ENCODE measurements at regions not wholly inside any gene's neighbourhood (a gene's known extent, or its start where the extent isn't known, plus 50 kb on each side); places are given as distances from the start of the nearest gene placed in this dataset.

GRCh38 chr21:15172963-15173362 lies 108.2 kb upstream of the NRIP1 start:
- no peak for FAIRE-seq
- TF ChIP-seq SPI1 (IDR thresholded peaks at IDR 0.05; ENCODE audit: low read depth, low read length) (no peak), POLR2AphosphoS5 (IDR thresholded peaks at IDR 0.05; ENCODE audit: low read depth, low read length) (no peak), TAF1 (IDR thresholded peaks at IDR 0.05; ENCODE audit: low read depth, low read length) (no peak), POU2F2 (IDR thresholded peaks at IDR 0.05; ENCODE audit: low read depth, low read length) (no peak), PAX5 (IDR thresholded peaks at IDR 0.05; ENCODE audit: insufficient read depth, low read length, severe bottlenecking) (no peak), POLR2A (IDR thresholded peaks at IDR 0.05; ENCODE audit: low read depth, low read length) (no peak)
- DNase-seq (ENCODE audit: insufficient read length, low spot score), result no peak

- DNase-seq (ENCODE audit: insufficient read length, low spot score) (no peak), FAIRE-seq (no peak)
Observed at GRCh38 chr21:15174923-15175322, 110.1 kb upstream of the NRIP1 start.

GRCh38 chr21:15182731-15183130 lies 117.9 kb upstream of the NRIP1 start:
- FAIRE-seq (no peak), DNase-seq (ENCODE audit: insufficient read length, low spot score) (no peak)

More at GRCh38 chr21:15174923-15175322, 110.1 kb upstream of the NRIP1 start:
- TF ChIP-seq TAF1 (IDR thresholded peaks at IDR 0.05; ENCODE audit: low read depth, low read length) (no peak), POLR2AphosphoS5 (IDR thresholded peaks at IDR 0.05; ENCODE audit: low read depth, low read length) (no peak), PAX5 (IDR thresholded peaks at IDR 0.05; ENCODE audit: insufficient read depth, low read length, severe bottlenecking) (no peak), POU2F2 (IDR thresholded peaks at IDR 0.05; ENCODE audit: low read depth, low read length) (no peak), SPI1 (IDR thresholded peaks at IDR 0.05; ENCODE audit: low read depth, low read length) (no peak), POLR2A (IDR thresholded peaks at IDR 0.05; ENCODE audit: low read depth, low read length) (no peak)

GRCh38 chr21:15183813-15184257 lies 119.0 kb upstream of the NRIP1 start:
- FAIRE-seq (no peak), DNase-seq (ENCODE audit: insufficient read length, low spot score) (no peak)
- no peak for TF ChIP-seq POLR2A (IDR thresholded peaks at IDR 0.05; ENCODE audit: low read depth, low read length)
- no peak for TF ChIP-seq PAX5 (IDR thresholded peaks at IDR 0.05; ENCODE audit: insufficient read depth, low read length, severe bottlenecking)
- TF ChIP-seq TAF1 (IDR thresholded peaks at IDR 0.05; ENCODE audit: low read depth, low read length), result no peak
- TF ChIP-seq POU2F2 (IDR thresholded peaks at IDR 0.05; ENCODE audit: low read depth, low read length), result no peak
- no peak for TF ChIP-seq SPI1 (IDR thresholded peaks at IDR 0.05; ENCODE audit: low read depth, low read length)
- TF ChIP-seq POLR2AphosphoS5 (IDR thresholded peaks at IDR 0.05; ENCODE audit: low read depth, low read length), result no peak

More at GRCh38 chr21:15182731-15183130, 117.9 kb upstream of the NRIP1 start:
- no peak for TF ChIP-seq TAF1 (IDR thresholded peaks at IDR 0.05; ENCODE audit: low read depth, low read length)

GRCh38 chr21:15190412-15190811 lies 125.6 kb upstream of the NRIP1 start:
- DNase-seq (ENCODE audit: insufficient read length, low spot score) (no peak), FAIRE-seq (no peak)
- TF ChIP-seq POLR2A (IDR thresholded peaks at IDR 0.05; ENCODE audit: low read depth, low read length) (no peak), SPI1 (IDR thresholded peaks at IDR 0.05; ENCODE audit: low read depth, low read length) (no peak), PAX5 (IDR thresholded peaks at IDR 0.05; ENCODE audit: insufficient read depth, low read length, severe bottlenecking) (no peak), POU2F2 (IDR thresholded peaks at IDR 0.05; ENCODE audit: low read depth, low read length) (no peak), TAF1 (IDR thresholded peaks at IDR 0.05; ENCODE audit: low read depth, low read length) (no peak), POLR2AphosphoS5 (IDR thresholded peaks at IDR 0.05; ENCODE audit: low read depth, low read length) (no peak)

GRCh38 chr21:15190837-15191236 lies 126.0 kb upstream of the NRIP1 start:
- TF ChIP-seq TAF1 (IDR thresholded peaks at IDR 0.05; ENCODE audit: low read depth, low read length), result no peak
- TF ChIP-seq POLR2AphosphoS5 (IDR thresholded peaks at IDR 0.05; ENCODE audit: low read depth, low read length), result no peak
- no peak for TF ChIP-seq POLR2A (IDR thresholded peaks at IDR 0.05; ENCODE audit: low read depth, low read length)
- no peak for TF ChIP-seq PAX5 (IDR thresholded peaks at IDR 0.05; ENCODE audit: insufficient read depth, low read length, severe bottlenecking)
- no peak for TF ChIP-seq SPI1 (IDR thresholded peaks at IDR 0.05; ENCODE audit: low read depth, low read length)
- no peak for TF ChIP-seq POU2F2 (IDR thresholded peaks at IDR 0.05; ENCODE audit: low read depth, low read length)
- FAIRE-seq (no peak), DNase-seq (ENCODE audit: insufficient read length, low spot score) (no peak)

GRCh38 chr21:15191342-15191741 lies 126.5 kb upstream of the NRIP1 start:
- DNase-seq (ENCODE audit: insufficient read length, low spot score) (no peak), FAIRE-seq (no peak)
- TF ChIP-seq PAX5 (IDR thresholded peaks at IDR 0.05; ENCODE audit: insufficient read depth, low read length, severe bottlenecking) (no peak), TAF1 (IDR thresholded peaks at IDR 0.05; ENCODE audit: low read depth, low read length) (no peak), SPI1 (IDR thresholded peaks at IDR 0.05; ENCODE audit: low read depth, low read length) (no peak), POLR2A (IDR thresholded peaks at IDR 0.05; ENCODE audit: low read depth, low read length) (no peak), POLR2AphosphoS5 (IDR thresholded peaks at IDR 0.05; ENCODE audit: low read depth, low read length) (no peak), POU2F2 (IDR thresholded peaks at IDR 0.05; ENCODE audit: low read depth, low read length) (no peak)

- FAIRE-seq, result no peak
Observed at GRCh38 chr21:15192243-15192642, 127.4 kb upstream of the NRIP1 start.

GRCh38 chr21:15193937-15194336 lies 129.1 kb upstream of the NRIP1 start:
- no peak for TF ChIP-seq POU2F2 (IDR thresholded peaks at IDR 0.05; ENCODE audit: low read depth, low read length)
- no peak for TF ChIP-seq TAF1 (IDR thresholded peaks at IDR 0.05; ENCODE audit: low read depth, low read length)
- no peak for TF ChIP-seq PAX5 (IDR thresholded peaks at IDR 0.05; ENCODE audit: insufficient read depth, low read length, severe bottlenecking)
- no peak for TF ChIP-seq POLR2AphosphoS5 (IDR thresholded peaks at IDR 0.05; ENCODE audit: low read depth, low read length)
- TF ChIP-seq SPI1 (IDR thresholded peaks at IDR 0.05; ENCODE audit: low read depth, low read length), result no peak
- TF ChIP-seq POLR2A (IDR thresholded peaks at IDR 0.05; ENCODE audit: low read depth, low read length), result no peak
- no peak for FAIRE-seq
- DNase-seq (ENCODE audit: insufficient read length, low spot score), result no peak

More at GRCh38 chr21:15192243-15192642, 127.4 kb upstream of the NRIP1 start:
- DNase-seq (ENCODE audit: insufficient read length, low spot score), result no peak
- TF ChIP-seq POLR2AphosphoS5 (IDR thresholded peaks at IDR 0.05; ENCODE audit: low read depth, low read length), result no peak
- TF ChIP-seq TAF1 (IDR thresholded peaks at IDR 0.05; ENCODE audit: low read depth, low read length), result no peak

- DNase-seq (ENCODE audit: insufficient read length, low spot score) (no peak), FAIRE-seq (no peak)
- TF ChIP-seq SPI1 (IDR thresholded peaks at IDR 0.05; ENCODE audit: low read depth, low read length), result no peak
- no peak for TF ChIP-seq POU2F2 (IDR thresholded peaks at IDR 0.05; ENCODE audit: low read depth, low read length)
- no peak for TF ChIP-seq POLR2AphosphoS5 (IDR thresholded peaks at IDR 0.05; ENCODE audit: low read depth, low read length)
- no peak for TF ChIP-seq POLR2A (IDR thresholded peaks at IDR 0.05; ENCODE audit: low read depth, low read length)
- TF ChIP-seq PAX5 (IDR thresholded peaks at IDR 0.05; ENCODE audit: insufficient read depth, low read length, severe bottlenecking), result no peak
- TF ChIP-seq TAF1 (IDR thresholded peaks at IDR 0.05; ENCODE audit: low read depth, low read length), result no peak
Observed at GRCh38 chr21:15195104-15195503, 130.3 kb upstream of the NRIP1 start.
